HG02571 (cell line): ENCODE measurements at regions not wholly inside any gene's neighbourhood (a gene's known extent, or its start where the extent isn't known, plus 50 kb on each side); places are given as distances from the start of the nearest gene placed in this dataset.

Experiments
- ATAC-seq: cut with Tn5 transposase; IDR thresholded peaks from one replicate; pipeline ENCODE4 v1.9.1; 2021; ENCODE audit warnings: mild to moderate bottlenecking, moderate library complexity; ENCODE audit not compliant: unreplicated experiment

DNA sequence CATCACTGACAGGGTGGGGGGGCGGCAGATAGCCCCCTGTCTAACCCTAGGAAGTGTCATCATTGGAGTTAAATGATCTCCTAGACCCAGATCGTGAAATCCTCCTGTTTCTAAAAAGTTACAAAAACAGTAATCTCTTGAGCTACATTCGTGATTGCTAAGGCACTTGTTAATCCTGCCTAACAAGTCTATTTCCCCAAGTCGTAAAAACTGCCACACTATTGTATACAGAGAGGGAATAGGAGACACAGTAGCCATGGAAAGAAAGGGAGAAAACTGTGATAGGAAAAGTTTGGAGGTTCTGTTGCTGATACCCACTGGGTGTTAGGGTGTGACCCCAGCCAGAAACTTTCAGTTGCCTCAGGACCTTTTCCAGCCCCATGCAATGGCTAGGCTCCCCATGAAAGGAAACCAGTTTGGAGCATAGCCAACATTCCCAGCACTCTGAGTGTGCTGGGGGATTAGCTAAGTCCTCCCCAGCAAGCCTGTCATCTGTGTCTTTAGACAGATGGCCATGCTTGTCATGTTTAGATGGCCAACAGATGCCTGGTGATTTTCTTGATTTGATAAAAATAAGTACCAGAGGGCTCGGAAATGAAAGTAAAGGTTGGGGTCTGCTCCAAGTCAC, 63.3 kb upstream of the ANXA10 start:
- ATAC-seq = no peak

DNA sequence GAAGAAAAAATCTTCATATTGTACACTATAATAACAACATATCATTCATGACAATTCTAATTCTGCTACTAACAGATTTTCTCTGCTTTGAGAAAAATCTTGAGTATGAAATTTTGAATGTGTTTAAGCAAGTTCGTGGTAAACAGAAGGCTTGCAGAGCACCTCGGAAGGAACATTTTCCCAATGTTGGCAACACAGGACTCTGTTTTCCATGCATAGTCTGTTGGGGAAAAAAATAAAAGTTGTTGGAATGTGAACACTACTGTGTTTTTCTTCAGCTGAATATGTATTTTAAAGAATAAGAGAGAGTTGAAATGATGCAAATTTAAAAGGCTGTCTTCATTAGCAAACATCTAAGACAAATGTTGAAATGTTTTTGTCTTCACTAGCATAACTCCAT, 54.7 kb upstream of the ANXA10 start:
- no peak for ATAC-seq

DNA sequence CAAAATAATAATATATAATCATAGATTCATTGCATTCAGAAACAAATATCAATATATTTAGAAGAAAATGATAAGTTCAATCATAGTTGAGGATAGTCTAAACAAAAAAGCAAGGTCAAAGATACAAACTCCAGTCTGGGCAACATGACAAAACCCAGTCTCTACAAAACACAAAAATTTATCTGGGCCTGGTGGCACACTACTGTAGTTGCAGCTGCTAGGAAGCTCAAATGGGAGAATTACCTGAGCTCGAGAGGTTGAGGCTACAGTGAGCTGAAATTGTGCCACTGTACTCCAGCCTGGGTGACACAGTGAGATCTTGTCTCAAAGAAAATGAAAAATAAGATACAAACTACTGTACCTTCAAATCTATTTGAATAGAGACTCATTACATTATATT, 52.7 kb upstream of the ANXA10 start:
- no peak for ATAC-seq
